GM23338 (cell line): ENCODE measurements at regions not wholly inside any gene's neighbourhood (a gene's known extent, or its start where the extent isn't known, plus 50 kb on each side); places are given as distances from the start of the nearest gene placed in this dataset.

Experiments
- ATAC-seq: fragments of 200-7000 bp; cut with Tn5 transposase; 3 replicates; pipeline ENCODE4 v1.9.1; 2020
- DNase-seq: peaks from one replicate; pipeline ENCODE4 v3.0.0-alpha.2; 2015; ENCODE audit warnings: low spot score
- H2AFZ ChIP-seq: fragments of 200-600 bp; sonication (generic); 2 replicates; pipeline ENCODE4 v1.8.0; 2016; ENCODE audit warnings: antibody characterized with exemption, mild to moderate bottlenecking, moderate library complexity
- H3F3A ChIP-seq: fragments of 200-600 bp; sonication (generic); replicated peaks from 2 replicates; pipeline ENCODE4 v1.8.0; 2017; ENCODE audit warnings: antibody characterized with exemption, mixed run types, low read depth
- H3K27ac ChIP-seq: fragments of 200-600 bp; sonication (generic); 2 replicates; pipeline ENCODE4 v1.6.1; 2016; ENCODE audit warnings: low read depth
- H3K27me3 ChIP-seq: fragments of 200-600 bp; sonication (generic); 2 replicates; pipeline ENCODE4 v1.8.0; 2016; ENCODE audit warnings: mild to moderate bottlenecking, mixed run types, moderate library complexity; ENCODE audit not compliant: insufficient read depth
- H3K36me3 ChIP-seq: fragments of 200-600 bp; sonication (generic); 2 replicates; pipeline ENCODE4 v1.8.0; 2016; ENCODE audit warnings: mild to moderate bottlenecking; ENCODE audit not compliant: insufficient read depth
- H3K4me1 ChIP-seq: fragments of 200-600 bp; sonication (generic); 2 replicates; pipeline ENCODE4 v1.8.0; 2016; ENCODE audit warnings: mild to moderate bottlenecking, moderate library complexity; ENCODE audit not compliant: insufficient read depth
- H3K4me2 ChIP-seq: fragments of 200-600 bp; sonication (generic); 2 replicates; pipeline ENCODE4 v1.7.1; 2017; ENCODE audit warnings: mixed run types
- H3K4me3 ChIP-seq: fragments of 200-600 bp; sonication (generic); 2 replicates; pipeline ENCODE4 v1.6.1; 2016; ENCODE audit warnings: mixed run types
- H3K79me2 ChIP-seq: fragments of 200-600 bp; sonication (generic); replicated peaks from 2 replicates; pipeline ENCODE4 v1.8.0; 2017; ENCODE audit warnings: mild to moderate bottlenecking; ENCODE audit not compliant: insufficient read depth
- H3K9me2 ChIP-seq: fragments of 200-600 bp; sonication (generic); 2 replicates; pipeline ENCODE4 v1.8.0; 2017; ENCODE audit not compliant: insufficient read depth
- H4K20me1 ChIP-seq: fragments of 200-600 bp; sonication (generic); replicated peaks from 2 replicates; pipeline ENCODE4 v1.8.0; 2017; ENCODE audit warnings: mild to moderate bottlenecking; ENCODE audit not compliant: insufficient read depth
- H3K27ac Mint-ChIP-seq: 2 replicates; pipeline ENCODE4 v1.8.0; 2020; ENCODE audit warnings: inconsistent platforms, mild to moderate bottlenecking, moderate library complexity, mixed read lengths
- H3K27me3 Mint-ChIP-seq: 3 replicates; pipeline ENCODE4 v1.8.0; 2022; ENCODE audit warnings: low read depth, mild to moderate bottlenecking, moderate library complexity, mixed read lengths, inconsistent platforms; ENCODE audit not compliant: insufficient read depth, poor library complexity
- H3K36me3 Mint-ChIP-seq: 3 replicates; pipeline ENCODE4 v1.8.0; 2021; ENCODE audit warnings: low read depth, mild to moderate bottlenecking, inconsistent platforms, moderate library complexity, mixed read lengths
- H3K4me1 Mint-ChIP-seq: 3 replicates; pipeline ENCODE4 v1.8.0; 2020; ENCODE audit warnings: mild to moderate bottlenecking, inconsistent platforms, mixed read lengths
- H3K4me3 Mint-ChIP-seq: 3 replicates; pipeline ENCODE4 v1.8.0; 2021; ENCODE audit warnings: moderate library complexity, mild to moderate bottlenecking, inconsistent platforms, mixed read lengths
- H3K9me3 Mint-ChIP-seq: 3 replicates; pipeline ENCODE4 v1.8.0; 2020; ENCODE audit warnings: moderate library complexity, mild to moderate bottlenecking, inconsistent platforms, mixed read lengths
- EZH2 ChIP-seq: fragments of 200-600 bp; sonication (generic); IDR thresholded peaks from one replicate; pipeline ENCODE4 v1.8.0; 2017; ENCODE audit warnings: antibody characterized with exemption, mild to moderate bottlenecking, low read depth; ENCODE audit not compliant: unreplicated experiment
- JUNB ChIP-seq: IDR thresholded peaks from one replicate; pipeline ENCODE4 v1.6.1; 2016; ENCODE audit warnings: antibody characterized with exemption; ENCODE audit not compliant: unreplicated experiment
- NANOG ChIP-seq: IDR thresholded peaks from 2 replicates; pipeline ENCODE4 v1.6.1; 2016; ENCODE audit warnings: antibody characterized with exemption, borderline replicate concordance
- POLR2AphosphoS5 ChIP-seq: IDR thresholded peaks from 2 replicates; pipeline ENCODE4 v1.6.1; 2016; ENCODE audit warnings: antibody characterized with exemption, low read depth
- STAT1 ChIP-seq: IDR thresholded peaks from one replicate; pipeline ENCODE4 v1.6.1; 2016; ENCODE audit warnings: antibody characterized with exemption; ENCODE audit not compliant: unreplicated experiment
- ZNF331 ChIP-seq: fragments of 250-450 bp; sonication (Bioruptor Pico); IDR thresholded peaks from 2 replicates; pipeline ENCODE4 v1.5.0; 2020; ENCODE audit warnings: low read depth, mild to moderate bottlenecking, moderate library complexity
- TF ChIP-seq, protein P1 (sequence below), 2 experiments: fragments of 200-600 bp in 1 of 2; sonication (generic) in 1 of 2; conservative IDR thresholded peaks; 2 replicates each; pipeline versions ENCODE4 v1.5.1 to v1.6.1; 2016 to 2017; ENCODE audit warnings: antibody characterized with exemption in 2 of 2, low read depth in 2 of 2, mild to moderate bottlenecking in 2 of 2, moderate library complexity in 1 of 2
- TF ChIP-seq, protein P2 (sequence below): IDR thresholded peaks from one replicate; pipeline ENCODE4 v1.6.1; 2018; ENCODE audit warnings: antibody characterized with exemption; ENCODE audit not compliant: unreplicated experiment
- TF ChIP-seq, protein P3 (sequence below): fragments of 250-450 bp; sonication (Bioruptor Pico); IDR thresholded peaks from 2 replicates; pipeline ENCODE4 v1.5.0; 2020; ENCODE audit warnings: mild to moderate bottlenecking, moderate library complexity

DNA sequence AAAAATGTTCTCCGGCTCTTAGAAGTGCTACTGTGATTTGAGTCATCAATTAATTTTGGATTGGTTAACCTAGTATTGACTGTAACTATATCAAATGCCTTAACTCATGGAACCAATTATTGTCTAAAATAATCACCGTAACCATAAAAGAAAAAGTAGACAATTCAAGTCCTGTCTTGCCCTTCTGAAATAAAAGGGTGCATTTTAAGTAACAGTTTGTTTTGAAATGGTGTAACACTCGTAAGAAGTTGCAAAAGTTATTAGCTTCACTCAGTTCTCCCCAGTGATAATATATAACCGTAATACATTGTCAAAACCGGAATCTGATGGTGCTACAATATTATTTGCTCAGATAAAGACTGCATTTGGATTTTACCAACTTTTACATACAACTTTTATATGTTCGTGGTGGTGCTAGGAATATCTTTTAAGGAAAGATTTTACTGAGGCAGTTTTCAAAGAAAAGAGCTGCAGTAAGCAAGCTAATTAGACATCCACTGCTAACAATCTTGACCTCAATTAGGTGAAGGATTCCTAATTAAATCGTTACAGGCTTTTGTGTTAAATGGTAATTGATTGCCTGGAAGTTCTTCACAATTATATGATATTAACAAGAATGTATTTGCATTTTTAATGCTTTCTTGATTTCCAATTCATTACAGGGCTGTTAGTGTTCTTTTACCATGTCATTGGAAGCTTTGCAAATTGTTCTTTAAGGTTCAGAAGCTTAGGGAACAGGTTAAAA lies 413.1 kb upstream of the MON1B start (continued):
- TF ChIP-seq, protein P1, sequence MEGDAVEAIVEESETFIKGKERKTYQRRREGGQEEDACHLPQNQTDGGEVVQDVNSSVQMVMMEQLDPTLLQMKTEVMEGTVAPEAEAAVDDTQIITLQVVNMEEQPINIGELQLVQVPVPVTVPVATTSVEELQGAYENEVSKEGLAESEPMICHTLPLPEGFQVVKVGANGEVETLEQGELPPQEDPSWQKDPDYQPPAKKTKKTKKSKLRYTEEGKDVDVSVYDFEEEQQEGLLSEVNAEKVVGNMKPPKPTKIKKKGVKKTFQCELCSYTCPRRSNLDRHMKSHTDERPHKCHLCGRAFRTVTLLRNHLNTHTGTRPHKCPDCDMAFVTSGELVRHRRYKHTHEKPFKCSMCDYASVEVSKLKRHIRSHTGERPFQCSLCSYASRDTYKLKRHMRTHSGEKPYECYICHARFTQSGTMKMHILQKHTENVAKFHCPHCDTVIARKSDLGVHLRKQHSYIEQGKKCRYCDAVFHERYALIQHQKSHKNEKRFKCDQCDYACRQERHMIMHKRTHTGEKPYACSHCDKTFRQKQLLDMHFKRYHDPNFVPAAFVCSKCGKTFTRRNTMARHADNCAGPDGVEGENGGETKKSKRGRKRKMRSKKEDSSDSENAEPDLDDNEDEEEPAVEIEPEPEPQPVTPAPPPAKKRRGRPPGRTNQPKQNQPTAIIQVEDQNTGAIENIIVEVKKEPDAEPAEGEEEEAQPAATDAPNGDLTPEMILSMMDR (conservative IDR thresholded peaks at IDR 0.05; ENCODE audit: low read depth in 2 of 2) = no peak
- TF ChIP-seq ZNF331 (CRISPR knock-in tag) (no peak), JUNB (no peak), EZH2 (no peak), STAT1 (no peak), POLR2AphosphoS5 (no peak)
- TF ChIP-seq, protein P2, sequence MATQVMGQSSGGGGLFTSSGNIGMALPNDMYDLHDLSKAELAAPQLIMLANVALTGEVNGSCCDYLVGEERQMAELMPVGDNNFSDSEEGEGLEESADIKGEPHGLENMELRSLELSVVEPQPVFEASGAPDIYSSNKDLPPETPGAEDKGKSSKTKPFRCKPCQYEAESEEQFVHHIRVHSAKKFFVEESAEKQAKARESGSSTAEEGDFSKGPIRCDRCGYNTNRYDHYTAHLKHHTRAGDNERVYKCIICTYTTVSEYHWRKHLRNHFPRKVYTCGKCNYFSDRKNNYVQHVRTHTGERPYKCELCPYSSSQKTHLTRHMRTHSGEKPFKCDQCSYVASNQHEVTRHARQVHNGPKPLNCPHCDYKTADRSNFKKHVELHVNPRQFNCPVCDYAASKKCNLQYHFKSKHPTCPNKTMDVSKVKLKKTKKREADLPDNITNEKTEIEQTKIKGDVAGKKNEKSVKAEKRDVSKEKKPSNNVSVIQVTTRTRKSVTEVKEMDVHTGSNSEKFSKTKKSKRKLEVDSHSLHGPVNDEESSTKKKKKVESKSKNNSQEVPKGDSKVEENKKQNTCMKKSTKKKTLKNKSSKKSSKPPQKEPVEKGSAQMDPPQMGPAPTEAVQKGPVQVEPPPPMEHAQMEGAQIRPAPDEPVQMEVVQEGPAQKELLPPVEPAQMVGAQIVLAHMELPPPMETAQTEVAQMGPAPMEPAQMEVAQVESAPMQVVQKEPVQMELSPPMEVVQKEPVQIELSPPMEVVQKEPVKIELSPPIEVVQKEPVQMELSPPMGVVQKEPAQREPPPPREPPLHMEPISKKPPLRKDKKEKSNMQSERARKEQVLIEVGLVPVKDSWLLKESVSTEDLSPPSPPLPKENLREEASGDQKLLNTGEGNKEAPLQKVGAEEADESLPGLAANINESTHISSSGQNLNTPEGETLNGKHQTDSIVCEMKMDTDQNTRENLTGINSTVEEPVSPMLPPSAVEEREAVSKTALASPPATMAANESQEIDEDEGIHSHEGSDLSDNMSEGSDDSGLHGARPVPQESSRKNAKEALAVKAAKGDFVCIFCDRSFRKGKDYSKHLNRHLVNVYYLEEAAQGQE = no peak

DNA sequence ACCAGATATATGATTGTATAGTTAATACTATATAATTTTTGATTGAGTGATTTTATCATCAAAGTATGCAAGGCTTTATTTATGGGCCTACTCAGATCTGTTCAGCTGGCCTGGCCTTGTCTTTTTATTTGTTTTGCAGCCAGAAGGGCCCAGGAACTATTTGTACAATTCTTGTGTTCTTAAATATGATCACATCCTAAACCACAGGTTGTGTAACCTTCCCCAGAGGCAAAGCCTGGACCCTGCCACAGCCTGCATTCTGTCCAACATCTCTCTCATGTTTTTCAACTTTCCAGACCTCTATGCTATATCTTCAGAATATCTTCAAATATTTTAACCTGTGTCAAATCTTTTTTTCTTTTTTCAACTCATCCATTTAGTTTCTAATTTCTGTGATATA lies 410.4 kb upstream of the MON1B start:
- Mint-ChIP-seq H3K27ac (no peak overlapping the region), H3K4me3 (no peak overlapping the region), H3K9me3 (peaks cover 63% of the 10 kb centered on the region), H3K36me3 (no peaks in the 10 kb centered on the region), H3K27me3 (no peaks in the 10 kb centered on the region), H3K4me1 (no peaks in the 10 kb centered on the region)
- no peaks in the 10 kb centered on the region for H3K79me2 ChIP-seq
- no peaks in the 10 kb centered on the region for H3K9me2 ChIP-seq
- H3F3A ChIP-seq = no peaks in the 10 kb centered on the region
- no peak overlapping the region for H3K4me2 ChIP-seq
- ATAC-seq = no peak
- H3K27ac ChIP-seq = no peak overlapping the region
- H3K4me3 ChIP-seq = no peak overlapping the region
- H4K20me1 ChIP-seq = no peaks in the 10 kb centered on the region
- H3K27me3 ChIP-seq = no peaks in the 10 kb centered on the region
- no peak for TF ChIP-seq STAT1
- no peak overlapping the region for H2AFZ ChIP-seq
- H3K4me1 ChIP-seq = no peaks in the 10 kb centered on the region
- no peaks in the 10 kb centered on the region for H3K36me3 ChIP-seq
- DNase-seq = no peak

DNA sequence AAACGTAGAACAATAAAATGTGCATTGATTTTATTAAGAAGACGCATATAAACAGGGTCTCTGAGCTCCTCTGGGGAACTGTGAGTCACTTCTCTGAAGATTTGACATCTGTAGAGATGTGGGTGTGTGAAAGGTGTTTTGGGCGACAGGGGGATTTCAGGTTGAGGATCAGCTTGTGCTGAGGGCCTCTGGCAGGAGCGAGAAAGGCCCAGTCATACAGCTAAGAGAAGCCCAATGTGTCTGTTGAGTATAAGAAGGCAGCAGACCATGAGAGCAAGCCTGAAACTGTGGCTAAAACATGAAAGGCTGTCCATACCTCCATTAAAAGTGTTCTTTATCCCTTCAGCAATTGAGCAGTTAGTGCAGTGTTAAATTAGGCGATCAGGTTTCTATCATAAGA lies 406.5 kb upstream of the MON1B start:
- H3K36me3 ChIP-seq = no peaks in the 10 kb centered on the region
- no peaks in the 10 kb centered on the region for H3K79me2 ChIP-seq
- no peak overlapping the region for H3K4me3 ChIP-seq
- H3K9me2 ChIP-seq = 0 out of 2 replicates have a peak, but pooled peaks cover 4% of the 10 kb centered on the region
- H3K27me3 ChIP-seq = no peaks in the 10 kb centered on the region
- Mint-ChIP-seq H3K9me3 (peaks cover 63% of the 10 kb centered on the region), H3K27me3 (no peaks in the 10 kb centered on the region), H3K4me3 (no peak overlapping the region), H3K27ac (no peak overlapping the region), H3K4me1 (no peaks in the 10 kb centered on the region), H3K36me3 (no peaks in the 10 kb centered on the region)
- DNase-seq (no peak), ATAC-seq (no peak)
- H3K4me2 ChIP-seq = no peak overlapping the region
- no peaks in the 10 kb centered on the region for H4K20me1 ChIP-seq
- no peak overlapping the region for H2AFZ ChIP-seq
- H3K27ac ChIP-seq = no peak overlapping the region
- no peaks in the 10 kb centered on the region for H3K4me1 ChIP-seq
- H3F3A ChIP-seq = no peaks in the 10 kb centered on the region
- TF ChIP-seq, protein P3, sequence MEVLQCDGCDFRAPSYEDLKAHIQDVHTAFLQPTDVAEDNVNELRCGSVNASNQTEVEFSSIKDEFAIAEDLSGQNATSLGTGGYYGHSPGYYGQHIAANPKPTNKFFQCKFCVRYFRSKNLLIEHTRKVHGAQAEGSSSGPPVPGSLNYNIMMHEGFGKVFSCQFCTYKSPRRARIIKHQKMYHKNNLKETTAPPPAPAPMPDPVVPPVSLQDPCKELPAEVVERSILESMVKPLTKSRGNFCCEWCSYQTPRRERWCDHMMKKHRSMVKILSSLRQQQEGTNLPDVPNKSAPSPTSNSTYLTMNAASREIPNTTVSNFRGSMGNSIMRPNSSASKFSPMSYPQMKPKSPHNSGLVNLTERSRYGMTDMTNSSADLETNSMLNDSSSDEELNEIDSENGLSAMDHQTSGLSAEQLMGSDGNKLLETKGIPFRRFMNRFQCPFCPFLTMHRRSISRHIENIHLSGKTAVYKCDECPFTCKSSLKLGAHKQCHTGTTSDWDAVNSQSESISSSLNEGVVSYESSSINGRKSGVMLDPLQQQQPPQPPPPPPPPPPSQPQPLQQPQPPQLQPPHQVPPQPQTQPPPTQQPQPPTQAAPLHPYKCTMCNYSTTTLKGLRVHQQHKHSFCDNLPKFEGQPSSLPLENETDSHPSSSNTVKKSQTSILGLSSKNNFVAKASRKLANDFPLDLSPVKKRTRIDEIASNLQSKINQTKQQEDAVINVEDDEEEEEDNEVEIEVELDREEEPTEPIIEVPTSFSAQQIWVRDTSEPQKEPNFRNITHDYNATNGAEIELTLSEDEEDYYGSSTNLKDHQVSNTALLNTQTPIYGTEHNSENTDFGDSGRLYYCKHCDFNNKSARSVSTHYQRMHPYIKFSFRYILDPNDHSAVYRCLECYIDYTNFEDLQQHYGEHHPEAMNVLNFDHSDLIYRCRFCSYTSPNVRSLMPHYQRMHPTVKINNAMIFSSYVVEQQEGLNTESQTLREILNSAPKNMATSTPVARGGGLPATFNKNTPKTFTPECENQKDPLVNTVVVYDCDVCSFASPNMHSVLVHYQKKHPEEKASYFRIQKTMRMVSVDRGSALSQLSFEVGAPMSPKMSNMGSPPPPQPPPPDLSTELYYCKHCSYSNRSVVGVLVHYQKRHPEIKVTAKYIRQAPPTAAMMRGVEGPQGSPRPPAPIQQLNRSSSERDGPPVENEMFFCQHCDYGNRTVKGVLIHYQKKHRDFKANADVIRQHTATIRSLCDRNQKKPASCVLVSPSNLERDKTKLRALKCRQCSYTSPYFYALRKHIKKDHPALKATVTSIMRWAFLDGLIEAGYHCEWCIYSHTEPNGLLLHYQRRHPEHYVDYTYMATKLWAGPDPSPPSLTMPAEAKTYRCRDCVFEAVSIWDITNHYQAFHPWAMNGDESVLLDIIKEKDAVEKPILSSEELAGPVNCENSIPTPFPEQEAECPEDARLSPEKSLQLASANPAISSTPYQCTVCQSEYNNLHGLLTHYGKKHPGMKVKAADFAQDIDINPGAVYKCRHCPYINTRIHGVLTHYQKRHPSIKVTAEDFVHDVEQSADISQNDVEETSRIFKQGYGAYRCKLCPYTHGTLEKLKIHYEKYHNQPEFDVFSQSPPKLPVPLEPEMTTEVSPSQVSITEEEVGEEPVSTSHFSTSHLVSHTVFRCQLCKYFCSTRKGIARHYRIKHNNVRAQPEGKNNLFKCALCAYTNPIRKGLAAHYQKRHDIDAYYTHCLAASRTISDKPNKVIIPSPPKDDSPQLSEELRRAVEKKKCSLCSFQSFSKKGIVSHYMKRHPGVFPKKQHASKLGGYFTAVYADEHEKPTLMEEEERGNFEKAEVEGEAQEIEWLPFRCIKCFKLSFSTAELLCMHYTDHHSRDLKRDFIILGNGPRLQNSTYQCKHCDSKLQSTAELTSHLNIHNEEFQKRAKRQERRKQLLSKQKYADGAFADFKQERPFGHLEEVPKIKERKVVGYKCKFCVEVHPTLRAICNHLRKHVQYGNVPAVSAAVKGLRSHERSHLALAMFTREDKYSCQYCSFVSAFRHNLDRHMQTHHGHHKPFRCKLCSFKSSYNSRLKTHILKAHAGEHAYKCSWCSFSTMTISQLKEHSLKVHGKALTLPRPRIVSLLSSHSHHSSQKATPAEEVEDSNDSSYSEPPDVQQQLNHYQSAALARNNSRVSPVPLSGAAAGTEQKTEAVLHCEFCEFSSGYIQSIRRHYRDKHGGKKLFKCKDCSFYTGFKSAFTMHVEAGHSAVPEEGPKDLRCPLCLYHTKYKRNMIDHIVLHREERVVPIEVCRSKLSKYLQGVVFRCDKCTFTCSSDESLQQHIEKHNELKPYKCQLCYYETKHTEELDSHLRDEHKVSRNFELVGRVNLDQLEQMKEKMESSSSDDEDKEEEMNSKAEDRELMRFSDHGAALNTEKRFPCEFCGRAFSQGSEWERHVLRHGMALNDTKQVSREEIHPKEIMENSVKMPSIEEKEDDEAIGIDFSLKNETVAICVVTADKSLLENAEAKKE (CRISPR knock-in tag) = no peak
- TF ChIP-seq NANOG = no peak
